ENCODE measurements at regions not wholly inside any gene's neighbourhood (a gene's known extent, or its start where the extent isn't known, plus 50 kb on each side); places are given as distances from the start of the nearest gene placed in this dataset.

- no peaks in the 10 kb centered on the region for H3K36me3 ChIP-seq (ENCODE audit: insufficient read depth, low read length)
- no peak overlapping the region for H3K4me3 ChIP-seq (ENCODE audit: low read length in 2 of 2)
- DNase-seq: no peak
- Mint-ChIP-seq H3K27me3 (peaks cover 2 to 4% of the 10 kb centered on the region in 2 donors), H3K9me3 (peaks cover 0 to 5% (median 2%) of the 10 kb centered on the region in 8 donors), H3K4me1 (no peaks in the 10 kb centered on the region), H3K4me3 (no peak overlapping the region), H3K27ac (no peak overlapping the region), H3K36me3 (no peaks in the 10 kb centered on the region)
- no peaks in the 10 kb centered on the region for H3K9me3 ChIP-seq (ENCODE audit: control insufficient read depth in 1 of 2, low read length in 2 of 2)
- H3K27ac ChIP-seq (ENCODE audit: low read depth, low read length): no peak overlapping the region
- ChIA-PET CTCF (ENCODE audit: partially characterized antibody) (no interaction called here), POLR2A (ENCODE audit: partially characterized antibody) (no interaction called here)
- intact Hi-C loops (cut with micrococcal nuclease): no loop called here
- no peaks in the 10 kb centered on the region for H3K4me1 ChIP-seq (ENCODE audit: insufficient read depth, low read length)
- no peaks in the 10 kb centered on the region for H3K27me3 ChIP-seq (ENCODE audit: insufficient read depth, low read length)
Observed at GRCh38 chr15:47932951-47933641, 187.7 kb upstream of the SLC24A5 start.

GRCh38 chr15:47933865-47934264 is 186.9 kb upstream of the SLC24A5 start:
- POLR2A ChIA-PET (ENCODE audit: partially characterized antibody): no interaction called here
- no peak overlapping the region for H3K27ac Mint-ChIP-seq

GRCh38 chr15:47934342-47934741 is 186.4 kb upstream of the SLC24A5 start:
- Mint-ChIP-seq H3K27me3 (peaks cover 2 to 4% of the 10 kb centered on the region in 2 donors), H3K4me1 (no peaks in the 10 kb centered on the region), H3K27ac (no peak overlapping the region), H3K36me3 (no peaks in the 10 kb centered on the region), H3K9me3 (peaks cover 0 to 5% (median under 1%) of the 10 kb centered on the region in 8 donors), H3K4me3 (no peak overlapping the region)
- Histone ChIP-seq H3K4me3 (ENCODE audit: low read length in 2 of 2) (no peak overlapping the region), H3K4me1 (ENCODE audit: insufficient read depth, low read length) (no peaks in the 10 kb centered on the region), H3K36me3 (ENCODE audit: insufficient read depth, low read length) (no peaks in the 10 kb centered on the region), H3K9me3 (ENCODE audit: control insufficient read depth in 1 of 2, low read length in 2 of 2) (no peaks in the 10 kb centered on the region), H3K27ac (ENCODE audit: low read depth, low read length) (no peak overlapping the region), H3K27me3 (ENCODE audit: insufficient read depth, low read length) (no peaks in the 10 kb centered on the region)
- ChIA-PET CTCF (ENCODE audit: partially characterized antibody) (no interaction called here), POLR2A (ENCODE audit: partially characterized antibody) (no interaction called here)
- DNase-seq: no peak
- intact Hi-C loops (cut with micrococcal nuclease): no loop called here

More at GRCh38 chr15:47933865-47934264, 186.9 kb upstream of the SLC24A5 start:
- H3K9me3 Mint-ChIP-seq: peaks cover 0 to 5% (median under 1%) of the 10 kb centered on the region in 8 donors
- H3K4me3 ChIP-seq (ENCODE audit: low read length in 2 of 2): no peak overlapping the region
- no peaks in the 10 kb centered on the region for H3K9me3 ChIP-seq (ENCODE audit: control insufficient read depth in 1 of 2, low read length in 2 of 2)
- H3K27ac ChIP-seq (ENCODE audit: low read depth, low read length): no peak overlapping the region
- no peaks in the 10 kb centered on the region for H3K36me3 Mint-ChIP-seq
- peaks cover 2 to 4% of the 10 kb centered on the region in 2 donors for H3K27me3 Mint-ChIP-seq
- H3K4me1 ChIP-seq (ENCODE audit: insufficient read depth, low read length): no peaks in the 10 kb centered on the region
- intact Hi-C loops (cut with micrococcal nuclease): no loop called here
- no peak overlapping the region for H3K4me3 Mint-ChIP-seq
- H3K36me3 ChIP-seq (ENCODE audit: insufficient read depth, low read length): no peaks in the 10 kb centered on the region
- DNase-seq: no peak
- CTCF ChIA-PET (ENCODE audit: partially characterized antibody): no interaction called here
- H3K27me3 ChIP-seq (ENCODE audit: insufficient read depth, low read length): no peaks in the 10 kb centered on the region
- no peaks in the 10 kb centered on the region for H3K4me1 Mint-ChIP-seq

- Mint-ChIP-seq H3K4me1 (no peaks in the 10 kb centered on the region), H3K9me3 (peaks cover 0 to 2% (median 0%) of the 10 kb centered on the region in 8 donors), H3K27me3 (peaks cover 2% of the 10 kb centered on the region in 2 donors), H3K4me3 (no peak overlapping the region), H3K27ac (no peak overlapping the region), H3K36me3 (no peaks in the 10 kb centered on the region)
- ChIA-PET POLR2A (ENCODE audit: partially characterized antibody) (no interaction called here), CTCF (ENCODE audit: partially characterized antibody) (no interaction called here)
- no peak overlapping the region for H3K27ac ChIP-seq (ENCODE audit: low read depth, low read length)
- H3K4me3 ChIP-seq (ENCODE audit: low read length in 2 of 2): no peak overlapping the region
- H3K36me3 ChIP-seq (ENCODE audit: insufficient read depth, low read length): no peaks in the 10 kb centered on the region
- DNase-seq: no peak
- intact Hi-C loops (cut with micrococcal nuclease): no loop called here
- H3K27me3 ChIP-seq (ENCODE audit: insufficient read depth, low read length): no peaks in the 10 kb centered on the region
- no peaks in the 10 kb centered on the region for H3K4me1 ChIP-seq (ENCODE audit: insufficient read depth, low read length)
- no peaks in the 10 kb centered on the region for H3K9me3 ChIP-seq (ENCODE audit: control insufficient read depth in 1 of 2, low read length in 2 of 2)
Observed at GRCh38 chr15:47937834-47938233, 183.0 kb upstream of the SLC24A5 start.

- peaks cover 1 to 2% of the 10 kb centered on the region in 2 donors for H3K27me3 Mint-ChIP-seq
- H3K27me3 ChIP-seq (ENCODE audit: insufficient read depth, low read length): no peaks in the 10 kb centered on the region
- H3K9me3 Mint-ChIP-seq: peaks cover 0 to 2% (median 0%) of the 10 kb centered on the region in 8 donors
- H3K4me1 Mint-ChIP-seq: no peaks in the 10 kb centered on the region
- no peak overlapping the region for H3K4me3 Mint-ChIP-seq
- intact Hi-C loops (cut with micrococcal nuclease): no loop called here
- H3K36me3 ChIP-seq (ENCODE audit: insufficient read depth, low read length): no peaks in the 10 kb centered on the region
- H3K27ac Mint-ChIP-seq: no peak overlapping the region
- no peaks in the 10 kb centered on the region for H3K9me3 ChIP-seq (ENCODE audit: control insufficient read depth in 1 of 2, low read length in 2 of 2)
- no peak overlapping the region for H3K4me3 ChIP-seq (ENCODE audit: low read length in 2 of 2)
- no peak for DNase-seq
- POLR2A ChIA-PET (ENCODE audit: partially characterized antibody): no interaction called here
- no peak overlapping the region for H3K27ac ChIP-seq (ENCODE audit: low read depth, low read length)
- CTCF ChIA-PET (ENCODE audit: partially characterized antibody): no interaction called here
- no peaks in the 10 kb centered on the region for H3K4me1 ChIP-seq (ENCODE audit: insufficient read depth, low read length)
- no peaks in the 10 kb centered on the region for H3K36me3 Mint-ChIP-seq
Observed at GRCh38 chr15:47944637-47945288, 176.0 kb upstream of the SLC24A5 start.

GRCh38 chr15:47945872-47946650 is 174.7 kb upstream of the SLC24A5 start:
- no peak overlapping the region for H3K4me3 Mint-ChIP-seq
- POLR2A ChIA-PET (ENCODE audit: partially characterized antibody): no interaction called here
- Histone ChIP-seq H3K27me3 (ENCODE audit: insufficient read depth, low read length) (no peaks in the 10 kb centered on the region), H3K4me3 (ENCODE audit: low read length in 2 of 2) (no peak overlapping the region), H3K36me3 (ENCODE audit: insufficient read depth, low read length) (no peaks in the 10 kb centered on the region), H3K27ac (ENCODE audit: low read depth, low read length) (no peak overlapping the region), H3K9me3 (ENCODE audit: control insufficient read depth in 1 of 2, low read length in 2 of 2) (no peaks in the 10 kb centered on the region), H3K4me1 (ENCODE audit: insufficient read depth, low read length) (no peaks in the 10 kb centered on the region)
- no peaks in the 10 kb centered on the region for H3K36me3 Mint-ChIP-seq
- no peak overlapping the region for H3K27ac Mint-ChIP-seq
- no peak for DNase-seq
- intact Hi-C loops (cut with micrococcal nuclease): no loop called here
- peaks cover 1 to 2% of the 10 kb centered on the region in 2 donors for H3K27me3 Mint-ChIP-seq
- no peaks in the 10 kb centered on the region for H3K4me1 Mint-ChIP-seq
- peaks cover 0 to 5% (median 0%) of the 10 kb centered on the region in 8 donors for H3K9me3 Mint-ChIP-seq
- CTCF ChIA-PET (ENCODE audit: partially characterized antibody): no interaction called here

GRCh38 chr15:47949815-47950214 is 171.0 kb upstream of the SLC24A5 start:
- Histone ChIP-seq H3K9me3 (ENCODE audit: control insufficient read depth in 1 of 2, low read length in 2 of 2) (no peaks in the 10 kb centered on the region), H3K4me3 (ENCODE audit: low read length in 2 of 2) (no peak overlapping the region), H3K4me1 (ENCODE audit: insufficient read depth, low read length) (no peaks in the 10 kb centered on the region), H3K36me3 (ENCODE audit: insufficient read depth, low read length) (no peaks in the 10 kb centered on the region), H3K27ac (ENCODE audit: low read depth, low read length) (no peak overlapping the region), H3K27me3 (ENCODE audit: insufficient read depth, low read length) (no peaks in the 10 kb centered on the region)
- Mint-ChIP-seq H3K4me3 (no peak overlapping the region), H3K4me1 (no peaks in the 10 kb centered on the region), H3K9me3 (peaks cover 0 to 6% (median 0%) of the 10 kb centered on the region in 8 donors), H3K36me3 (no peaks in the 10 kb centered on the region), H3K27me3 (peaks cover 1 to 2% of the 10 kb centered on the region in 2 donors), H3K27ac (no peak overlapping the region)
- ChIA-PET CTCF (ENCODE audit: partially characterized antibody) (interaction anchor here (0.6 kb wide), 1 partner anchor 270 kb away, joined by 5 read pairs; no protein-coding TSS in a partner anchor), POLR2A (ENCODE audit: partially characterized antibody) (no interaction called here)
- no peak for DNase-seq
- intact Hi-C loops (cut with micrococcal nuclease): no loop called here
